ENCODE measurements at regions not wholly inside any gene's neighbourhood (a gene's known extent, or its start where the extent isn't known, plus 50 kb on each side); places are given as distances from the start of the nearest gene placed in this dataset.
"Not testable (repeated sequence)": the region's sequence is repeated elsewhere in the genome, so short reads cannot be mapped to it uniquely, and the experiment has no call there.

GRCh38 chr1:5140136-5140535 lies 485.7 kb downstream of the AJAP1 start:
- DNase-seq (ENCODE audit: low spot score) = no peak

- DNase-seq (ENCODE audit: low spot score) = no peak
Measured at GRCh38 chr1:5129746-5130355, 475.4 kb downstream of the AJAP1 start.

- no peak for DNase-seq (ENCODE audit: low spot score)
Measured at GRCh38 chr1:5125208-5125607, 470.8 kb downstream of the AJAP1 start.

GRCh38 chr1:5120559-5120958 lies 466.1 kb downstream of the AJAP1 start:
- DNase-seq (ENCODE audit: low spot score) = no peak

- no peak for DNase-seq (ENCODE audit: low spot score)
Measured at GRCh38 chr1:5119366-5120234, 465.2 kb downstream of the AJAP1 start.

- not testable (repeated sequence) for DNase-seq (ENCODE audit: low spot score)
Measured at GRCh38 chr1:5118771-5119170, 464.4 kb downstream of the AJAP1 start.

- not testable (repeated sequence) for DNase-seq (ENCODE audit: low spot score)
Measured at GRCh38 chr1:5118292-5118691, 463.9 kb downstream of the AJAP1 start.

GRCh38 chr1:5111581-5111980 lies 457.2 kb downstream of the AJAP1 start:
- no peak for DNase-seq (ENCODE audit: low spot score)

GRCh38 chr1:5110508-5110907 lies 456.1 kb downstream of the AJAP1 start:
- DNase-seq (ENCODE audit: low spot score) = no peak

- DNase-seq (ENCODE audit: low spot score) = no peak
Measured at GRCh38 chr1:5109633-5110032, 455.2 kb downstream of the AJAP1 start.

- DNase-seq (ENCODE audit: low spot score) = no peak
Measured at GRCh38 chr1:5108740-5109139, 454.3 kb downstream of the AJAP1 start.

- DNase-seq (ENCODE audit: low spot score) = no peak
Measured at GRCh38 chr1:5105744-5106143, 451.3 kb downstream of the AJAP1 start.

- no peak for DNase-seq (ENCODE audit: low spot score)
Measured at GRCh38 chr1:5099558-5099957, 445.1 kb downstream of the AJAP1 start.

GRCh38 chr1:5098981-5099385 lies 444.6 kb downstream of the AJAP1 start:
- DNase-seq (ENCODE audit: low spot score) = no peak

- DNase-seq (ENCODE audit: low spot score) = no peak
Measured at GRCh38 chr1:5093042-5093441, 438.6 kb downstream of the AJAP1 start.

GRCh38 chr1:5084676-5085075 lies 430.3 kb downstream of the AJAP1 start:
- DNase-seq (ENCODE audit: low spot score) = no peak

- no peak for DNase-seq (ENCODE audit: low spot score)
Measured at GRCh38 chr1:5067246-5067645, 412.8 kb downstream of the AJAP1 start.

GRCh38 chr1:5053744-5054143 lies 399.3 kb downstream of the AJAP1 start:
- DNase-seq (ENCODE audit: low spot score) = no peak

- no peak for DNase-seq (ENCODE audit: low spot score)
Measured at GRCh38 chr1:5029136-5029535, 374.7 kb downstream of the AJAP1 start.

- no peak for DNase-seq (ENCODE audit: low spot score)
Measured at GRCh38 chr1:5012249-5012648, 357.8 kb downstream of the AJAP1 start.

- no peak for DNase-seq (ENCODE audit: low spot score)
Measured at GRCh38 chr1:5010656-5011055, 356.2 kb downstream of the AJAP1 start.

GRCh38 chr1:5010236-5010635 lies 355.8 kb downstream of the AJAP1 start:
- no peak for DNase-seq (ENCODE audit: low spot score)

GRCh38 chr1:5009376-5010065 lies 355.1 kb downstream of the AJAP1 start:
- DNase-seq (ENCODE audit: low spot score) = no peak

All from hepatic stellate cell (primary cell).